Rectal smooth muscle tissue (tissue), 1 donor: ENCODE measurements at regions not wholly inside any gene's neighbourhood (a gene's known extent, or its start where the extent isn't known, plus 50 kb on each side); places are given as distances from the start of the nearest gene placed in this dataset.

Source experiments
- H3K27ac ChIP-seq: one replicate; pipeline ENCODE4 v1.7.0; 2013; ENCODE audit warnings: low read depth, low read length, inconsistent platforms
- H3K27me3 ChIP-seq: one replicate; pipeline ENCODE4 v1.7.0; 2013; ENCODE audit warnings: low read length; ENCODE audit not compliant: control insufficient read depth, insufficient read depth
- H3K36me3 ChIP-seq: one replicate; pipeline ENCODE4 v1.7.0; 2013; ENCODE audit warnings: low read length; ENCODE audit not compliant: control insufficient read depth, insufficient read depth
- H3K4me1 ChIP-seq: one replicate; pipeline ENCODE4 v1.7.0; 2013; ENCODE audit warnings: low read length; ENCODE audit not compliant: control insufficient read depth, insufficient read depth
- H3K4me3 ChIP-seq: one replicate; pipeline ENCODE4 v1.7.0; 2013; ENCODE audit warnings: low read length
- H3K9ac ChIP-seq: one replicate; pipeline ENCODE4 v1.7.0; 2013; ENCODE audit warnings: low read length

DNA sequence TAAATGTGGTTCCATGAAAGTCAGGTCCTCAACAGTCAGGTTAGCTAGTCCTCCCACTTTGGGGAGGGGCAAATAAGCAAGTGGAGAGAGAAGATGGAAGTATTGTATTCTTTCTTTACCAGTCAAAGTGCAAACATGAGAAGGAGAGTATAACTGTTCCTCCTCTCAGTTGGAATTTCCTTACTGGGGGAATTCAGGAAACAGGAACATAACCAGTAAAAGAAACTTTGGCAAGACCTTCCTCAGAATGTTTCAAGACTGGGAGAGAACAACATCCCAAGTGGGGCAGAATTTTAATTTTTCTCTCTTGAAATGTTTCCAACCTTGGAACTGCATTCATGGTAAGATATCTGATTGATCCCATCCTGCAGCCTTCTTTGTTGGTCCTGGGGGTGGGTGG, 552.4 kb upstream of the TNP1 start:
- Histone ChIP-seq H3K36me3 (no peaks in the 10 kb centered on the region), H3K4me3 (no peak overlapping the region), H3K4me1 (peaks cover 32% of the 10 kb centered on the region), H3K27ac (peak overlapping the region; percentile 70), H3K9ac (no peak overlapping the region), H3K27me3 (no peaks in the 10 kb centered on the region)

DNA sequence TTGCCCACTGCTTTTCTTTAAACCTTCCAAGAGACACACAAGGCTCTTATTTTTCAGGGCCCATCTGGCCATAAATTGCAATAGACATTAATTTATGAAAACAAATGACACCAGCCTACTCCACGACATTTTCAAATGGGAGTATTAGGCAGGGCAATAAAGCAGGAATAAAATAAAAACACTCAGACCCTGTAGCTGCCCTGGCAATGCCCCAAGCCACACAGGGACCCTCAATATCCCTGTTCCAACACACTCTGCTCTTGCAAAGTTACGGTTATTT, 550.8 kb upstream of the TNP1 start:
- no peaks in the 10 kb centered on the region for H3K36me3 ChIP-seq
- peaks cover 32% of the 10 kb centered on the region for H3K4me1 ChIP-seq
- no peak overlapping the region for H3K4me3 ChIP-seq
- no peaks in the 10 kb centered on the region for H3K27me3 ChIP-seq
- H3K27ac ChIP-seq = no peak overlapping the region
- H3K9ac ChIP-seq = no peak overlapping the region

DNA sequence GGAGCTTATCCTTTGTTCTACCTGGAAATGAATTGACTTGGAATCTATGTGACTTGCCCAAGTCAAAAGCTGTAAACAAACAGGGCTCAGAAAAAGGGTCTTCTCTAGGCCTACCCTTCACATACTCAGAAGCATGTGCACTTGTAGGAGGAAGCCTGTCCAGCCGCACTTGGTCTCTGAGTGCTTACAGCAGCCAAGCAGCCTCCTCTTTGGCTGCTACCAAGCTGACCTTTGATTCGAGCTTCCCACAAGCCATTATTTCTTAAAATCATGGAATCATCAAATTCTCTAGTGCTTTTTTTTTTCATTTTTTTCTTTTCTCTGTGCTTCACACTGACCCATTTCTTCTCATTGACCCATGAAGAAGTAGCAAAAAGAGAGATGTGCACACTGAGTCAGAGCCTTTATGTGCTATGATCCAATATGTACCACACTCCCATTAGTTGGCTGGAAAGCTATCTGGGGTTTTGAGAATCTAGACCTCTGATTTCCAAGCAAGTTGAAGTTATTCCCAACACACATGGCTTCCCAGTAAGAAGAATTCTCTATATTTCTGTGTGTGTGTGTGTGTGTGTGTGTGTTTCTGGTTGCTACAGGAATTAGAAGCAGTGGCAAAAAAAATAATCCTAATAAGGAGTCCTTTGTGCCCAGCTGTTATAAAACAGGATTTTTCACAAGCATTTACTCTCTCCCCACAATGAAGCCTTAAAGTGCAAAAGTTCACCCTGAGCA, 550.3 kb upstream of the TNP1 start:
- Histone ChIP-seq H3K9ac (no peak overlapping the region), H3K27me3 (no peaks in the 10 kb centered on the region), H3K27ac (no peak overlapping the region), H3K4me1 (peaks cover 32% of the 10 kb centered on the region), H3K4me3 (no peak overlapping the region), H3K36me3 (no peaks in the 10 kb centered on the region)

DNA sequence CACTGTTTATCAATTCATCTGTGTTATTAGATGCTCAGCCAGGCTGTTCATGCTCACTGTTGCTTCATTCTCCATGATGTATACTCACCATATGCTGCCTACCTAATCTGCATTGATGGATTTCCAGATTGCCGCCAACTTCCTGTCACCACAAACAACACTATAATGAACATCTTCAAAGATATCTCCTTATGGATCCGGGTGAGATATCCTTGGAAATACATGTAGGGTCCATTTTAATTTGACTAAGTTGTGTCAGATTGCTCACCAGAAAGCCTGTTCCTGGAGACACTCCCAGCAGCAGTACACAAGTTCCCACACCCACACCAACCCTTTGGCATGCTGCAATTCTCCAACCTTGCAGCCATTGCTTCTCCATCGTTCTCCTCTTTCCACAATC, 547.5 kb upstream of the TNP1 start:
- Histone ChIP-seq H3K4me1 (peaks cover 31% of the 10 kb centered on the region), H3K4me3 (no peak overlapping the region), H3K36me3 (no peaks in the 10 kb centered on the region), H3K27me3 (no peaks in the 10 kb centered on the region), H3K27ac (no peak overlapping the region), H3K9ac (no peak overlapping the region)

DNA sequence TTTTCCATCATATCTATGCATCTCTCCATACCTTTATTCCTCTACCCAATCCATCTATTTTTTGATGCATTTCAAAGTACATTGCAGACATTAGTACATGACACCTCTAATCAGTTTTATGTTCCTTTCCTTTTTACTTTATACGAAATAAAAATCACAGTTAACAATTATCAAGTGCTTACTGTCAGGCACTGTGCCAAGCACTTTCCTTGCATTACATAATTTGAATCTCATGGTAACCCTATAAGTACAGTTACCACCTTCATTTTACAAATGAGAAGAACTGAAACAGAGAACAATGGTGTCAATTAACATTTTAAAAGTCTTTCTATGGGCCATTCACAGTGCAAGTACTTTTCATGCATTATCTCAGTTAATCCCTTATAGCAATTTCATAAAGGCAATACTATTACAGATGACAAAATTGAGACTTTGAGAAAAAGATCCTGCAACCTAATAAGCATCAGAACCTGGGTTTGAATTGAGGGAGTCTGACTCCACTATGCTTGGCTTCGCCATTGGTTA, 544.4 kb upstream of the TNP1 start:
- no peak overlapping the region for H3K9ac ChIP-seq
- no peaks in the 10 kb centered on the region for H3K36me3 ChIP-seq
- H3K4me1 ChIP-seq = peaks cover 16% of the 10 kb centered on the region
- H3K27me3 ChIP-seq = no peaks in the 10 kb centered on the region
- no peak overlapping the region for H3K4me3 ChIP-seq
- H3K27ac ChIP-seq = peak overlapping the region; percentile 89

DNA sequence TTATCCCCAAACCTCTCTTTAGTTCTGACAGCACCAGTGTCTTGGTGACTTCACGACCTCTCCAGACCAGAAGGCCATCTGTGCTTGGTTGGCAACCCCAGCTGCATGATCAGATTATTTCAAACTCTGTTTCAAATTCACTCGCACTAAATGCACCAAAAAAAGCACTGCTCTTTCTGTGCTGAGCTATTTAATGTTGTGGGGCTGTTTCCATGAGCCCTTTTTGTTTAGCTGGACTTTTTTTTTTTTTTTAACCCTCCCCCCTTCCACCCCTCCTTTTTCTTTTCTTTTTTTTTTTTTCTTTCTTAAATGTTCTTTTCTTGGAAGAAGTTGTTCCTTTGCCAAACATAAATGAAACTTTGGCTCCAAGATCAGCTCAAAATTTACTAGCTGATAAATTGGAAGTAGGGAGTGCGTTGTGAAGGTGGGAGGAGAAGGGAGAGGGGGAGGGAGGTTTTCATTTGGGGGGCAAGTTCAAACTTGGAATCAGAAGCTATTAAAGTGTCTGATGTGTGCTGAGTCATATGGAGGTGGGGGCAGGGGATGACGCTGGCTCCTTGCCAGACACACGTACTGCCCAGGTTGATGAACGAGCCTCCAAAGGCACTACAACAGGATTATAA, 543.0 kb upstream of the TNP1 start:
- Histone ChIP-seq H3K4me3 (no peak overlapping the region), H3K27ac (peak overlapping the region; percentile 89)

DNA sequence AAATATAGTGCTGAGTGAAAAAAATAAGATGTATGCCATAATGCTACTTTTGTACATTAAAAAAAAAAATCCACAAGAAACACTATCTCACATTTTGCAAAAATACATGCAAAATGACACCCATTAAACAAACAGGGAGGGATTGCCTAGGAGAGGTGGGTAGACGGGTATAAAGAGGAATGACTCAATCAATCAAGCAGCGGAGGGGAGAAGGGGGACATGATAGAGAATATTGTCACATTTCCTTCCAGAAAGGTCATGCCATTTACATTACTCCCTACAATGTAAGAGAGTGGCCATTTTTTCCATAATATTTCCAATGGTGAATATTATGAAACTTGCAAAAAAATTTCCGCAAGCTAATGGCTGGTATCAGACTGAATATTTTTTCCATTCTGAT, 542.3 kb upstream of the TNP1 start:
- Histone ChIP-seq H3K27me3 (no peaks in the 10 kb centered on the region), H3K36me3 (no peaks in the 10 kb centered on the region), H3K9ac (no peak overlapping the region), H3K4me3 (no peak overlapping the region), H3K27ac (peak overlapping the region; percentile 89), H3K4me1 (peaks cover 16% of the 10 kb centered on the region)

More for the DNA sequence above, 543.0 kb upstream of the TNP1 start:
- Histone ChIP-seq H3K27me3 (no peaks in the 10 kb centered on the region), H3K4me1 (peaks cover 16% of the 10 kb centered on the region), H3K9ac (no peak overlapping the region), H3K36me3 (no peaks in the 10 kb centered on the region)

DNA sequence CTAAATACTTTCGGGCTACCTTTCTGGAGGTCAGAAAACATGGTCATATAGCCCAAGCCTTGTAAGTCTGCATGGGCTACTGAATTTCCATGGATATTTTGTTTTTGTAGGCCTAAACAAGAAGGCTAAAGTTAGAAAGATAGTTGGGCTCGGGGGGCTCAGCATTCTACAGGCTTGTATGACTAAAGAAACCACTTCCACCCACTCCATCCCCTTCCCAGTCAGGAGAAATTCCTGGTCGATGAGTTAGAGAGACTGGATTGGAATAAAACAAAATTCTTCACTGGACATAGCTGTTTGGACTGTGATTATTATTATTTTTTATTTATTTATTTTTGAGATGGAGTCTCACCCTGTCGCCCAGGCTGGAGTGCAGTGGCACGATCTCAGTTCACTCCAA, 539.4 kb upstream of the TNP1 start:
- Histone ChIP-seq H3K9ac (no peak overlapping the region), H3K27ac (no peak overlapping the region)

DNA sequence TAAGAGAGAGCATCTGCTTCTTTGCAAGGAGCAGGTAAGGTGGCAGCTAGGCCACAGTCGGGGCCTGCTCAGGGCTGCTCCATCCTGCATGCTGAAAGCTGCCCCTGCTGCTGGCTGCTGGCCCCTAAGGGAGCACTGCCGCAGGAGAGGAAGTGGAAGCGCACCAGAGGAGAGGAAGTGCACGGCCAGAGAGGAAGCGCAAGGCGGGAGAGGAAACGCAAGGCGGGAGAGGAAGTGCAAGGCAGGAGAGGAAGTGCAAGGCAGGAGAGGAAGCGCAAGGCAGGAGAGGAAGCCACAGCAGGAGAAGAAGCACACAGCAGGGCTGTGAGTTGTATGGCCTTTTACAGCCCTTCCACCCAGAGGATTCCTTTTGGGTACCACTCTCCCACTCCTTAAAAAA, 539.0 kb upstream of the TNP1 start:
- Histone ChIP-seq H3K36me3 (no peaks in the 10 kb centered on the region), H3K9ac (no peak overlapping the region), H3K4me1 (peaks cover 24% of the 10 kb centered on the region), H3K27ac (no peak overlapping the region), H3K4me3 (no peak overlapping the region), H3K27me3 (no peaks in the 10 kb centered on the region)

More for the DNA sequence above, 539.4 kb upstream of the TNP1 start:
- Histone ChIP-seq H3K36me3 (no peaks in the 10 kb centered on the region), H3K4me1 (peaks cover 20% of the 10 kb centered on the region), H3K4me3 (no peak overlapping the region), H3K27me3 (no peaks in the 10 kb centered on the region)

DNA sequence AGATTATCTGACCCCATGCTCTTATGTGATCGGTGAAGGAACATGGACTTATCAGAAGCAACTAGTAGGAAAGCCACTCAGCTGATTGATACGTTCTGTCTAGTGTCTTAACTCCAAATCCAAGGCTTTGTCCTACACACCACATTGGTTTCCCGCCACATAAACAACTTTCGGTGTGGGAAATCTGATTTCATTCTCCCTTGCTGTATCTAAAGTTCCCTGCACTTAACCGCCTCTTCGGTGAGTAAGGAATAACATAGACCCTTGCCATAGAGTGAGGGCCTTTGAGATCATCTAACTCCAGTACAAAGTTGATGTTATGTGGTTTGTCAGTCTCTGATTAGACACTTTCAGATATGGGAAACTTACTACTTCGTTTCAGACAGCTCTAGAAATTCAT, 538.2 kb upstream of the TNP1 start:
- H3K4me1 ChIP-seq = peaks cover 22% of the 10 kb centered on the region

DNA sequence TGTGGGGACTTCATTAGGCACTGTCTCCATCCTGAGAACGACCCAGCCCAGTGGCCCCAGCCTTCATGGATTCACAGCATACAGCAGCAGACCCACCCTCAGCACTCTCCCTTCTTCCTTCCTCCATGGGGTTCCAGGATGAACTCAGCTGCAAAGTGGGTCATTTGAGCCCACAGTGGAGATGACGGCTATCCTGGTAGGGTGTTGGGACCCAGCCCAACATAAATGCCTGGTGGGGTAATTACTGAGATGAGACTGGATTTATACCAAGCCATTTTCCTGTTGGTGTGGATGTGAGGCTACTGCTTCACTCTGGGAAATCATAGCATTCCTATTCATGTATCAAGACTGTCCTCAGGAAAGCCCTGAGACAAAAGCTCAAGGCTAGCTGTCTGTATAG, 536.7 kb upstream of the TNP1 start:
- no peaks in the 10 kb centered on the region for H3K36me3 ChIP-seq
- H3K9ac ChIP-seq = no peak overlapping the region
- H3K4me1 ChIP-seq = peaks cover 18% of the 10 kb centered on the region
- no peak overlapping the region for H3K27ac ChIP-seq
- no peak overlapping the region for H3K4me3 ChIP-seq
- no peaks in the 10 kb centered on the region for H3K27me3 ChIP-seq

More for the DNA sequence above, 538.2 kb upstream of the TNP1 start:
- H3K9ac ChIP-seq = no peak overlapping the region
- H3K36me3 ChIP-seq = no peaks in the 10 kb centered on the region
- no peaks in the 10 kb centered on the region for H3K27me3 ChIP-seq
- H3K4me3 ChIP-seq = no peak overlapping the region
- no peak overlapping the region for H3K27ac ChIP-seq

DNA sequence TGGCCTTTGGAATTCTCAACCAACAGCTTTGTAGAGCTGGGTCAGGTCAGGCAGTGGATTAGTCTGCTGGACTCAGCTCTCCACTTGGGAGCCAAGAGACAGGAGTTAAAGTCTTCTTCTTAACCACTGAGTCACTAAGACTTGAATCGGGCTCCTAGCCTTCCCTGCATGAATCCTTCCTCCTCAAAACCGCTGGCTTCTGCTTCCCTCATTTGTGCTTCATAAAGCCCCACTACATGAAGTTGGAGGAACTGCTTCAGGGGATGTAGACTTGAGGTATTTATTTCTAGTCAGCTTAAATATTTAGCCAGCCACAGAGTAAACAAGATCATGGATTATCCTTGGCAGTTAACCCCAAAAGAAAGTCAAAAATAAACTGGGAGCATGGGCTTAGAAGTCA, 536.3 kb upstream of the TNP1 start:
- no peak overlapping the region for H3K4me3 ChIP-seq
- H3K4me1 ChIP-seq = peaks cover 18% of the 10 kb centered on the region
- no peak overlapping the region for H3K9ac ChIP-seq
- H3K27ac ChIP-seq = no peak overlapping the region
- no peaks in the 10 kb centered on the region for H3K36me3 ChIP-seq
- no peaks in the 10 kb centered on the region for H3K27me3 ChIP-seq
